Neural cell (in vitro differentiated cells): ENCODE measurements at regions not wholly inside any gene's neighbourhood (a gene's known extent, or its start where the extent isn't known, plus 50 kb on each side); places are given as distances from the start of the nearest gene placed in this dataset.

Source experiments
- H2AFZ ChIP-seq: fragments of 200-600, 300-800 bp; sonication (generic), shearing (Covaris generic); 2 replicates; pipeline ENCODE4 v1.6.0; 2014; ENCODE audit warnings: low read depth, mild to moderate bottlenecking, antibody characterized with exemption, low read length, moderate library complexity
- H3F3A ChIP-seq: fragments of 200-600 bp; shearing (Covaris generic); 2 replicates; pipeline ENCODE4 v1.6.1; 2016; ENCODE audit warnings: mild to moderate bottlenecking, moderate library complexity, mixed read lengths, antibody characterized with exemption, low read length; ENCODE audit not compliant: insufficient read depth, poor library complexity, severe bottlenecking
- H3K27ac ChIP-seq: fragments of 200-600, 300-800 bp; sonication (generic), shearing (Covaris generic); 2 replicates; pipeline ENCODE4 v1.5.1; 2014; ENCODE audit warnings: mild to moderate bottlenecking, low read length, moderate library complexity
- H3K27me3 ChIP-seq: fragments of 300-800, 200-600 bp; sonication (generic), shearing (Covaris generic); 2 replicates; pipeline ENCODE4 v1.6.0; 2014; ENCODE audit warnings: mild to moderate bottlenecking, low read depth, low read length, moderate library complexity; ENCODE audit not compliant: insufficient read depth
- H3K36me3 ChIP-seq: fragments of 300-800, 200-600 bp; sonication (generic), shearing (Covaris generic); 2 replicates; pipeline ENCODE4 v1.5.1; 2014; ENCODE audit warnings: mild to moderate bottlenecking, antibody characterized with exemption, low read length, moderate library complexity; ENCODE audit not compliant: insufficient read depth
- H3K4me2 ChIP-seq: fragments of 300-800, 200-600 bp; sonication (generic), shearing (Covaris generic); 2 replicates; pipeline ENCODE4 v1.6.0; 2014; ENCODE audit warnings: mild to moderate bottlenecking, low read length
- H3K4me3 ChIP-seq: fragments of 300-800, 200-600 bp; sonication (generic), shearing (Covaris generic); 2 replicates; pipeline ENCODE4 v1.5.1; 2014; ENCODE audit warnings: mild to moderate bottlenecking, low read length, moderate library complexity
- H3K79me2 ChIP-seq: fragments of 200-600 bp; shearing (Covaris generic); replicated peaks from 2 replicates; pipeline ENCODE4 v1.6.0; 2014; ENCODE audit warnings: mild to moderate bottlenecking, low read length, moderate library complexity; ENCODE audit not compliant: insufficient read depth
- H3K9ac ChIP-seq: fragments of 300-800, 200-600 bp; sonication (generic), shearing (Covaris generic); 2 replicates; pipeline ENCODE4 v1.6.1; 2016; ENCODE audit warnings: mild to moderate bottlenecking, low read length, mixed read lengths
- H3K9me2 ChIP-seq: fragments of 200-600 bp; shearing (Covaris generic); 2 replicates; pipeline ENCODE4 v1.6.1; 2016; ENCODE audit warnings: mild to moderate bottlenecking, low read length, mixed read lengths; ENCODE audit not compliant: insufficient read depth
- H3K9me3 ChIP-seq: fragments of 200-600, 300-800 bp; sonication (generic), shearing (Covaris generic); 2 replicates; pipeline ENCODE4 v1.6.1; 2016; ENCODE audit warnings: mild to moderate bottlenecking, mixed run types, low read length, moderate library complexity, mixed read lengths
- H4K20me1 ChIP-seq: fragments of 200-600 bp; shearing (Covaris generic); 2 replicates; pipeline ENCODE4 v1.6.1; 2016; ENCODE audit warnings: mild to moderate bottlenecking, mixed run types; ENCODE audit not compliant: insufficient read depth
- CTCF ChIP-seq: fragments of 450-650 bp; IDR thresholded peaks from 2 replicates; pipeline ENCODE4 v1.5.1; 2014; ENCODE audit warnings: antibody characterized with exemption, mild to moderate bottlenecking, moderate library complexity; ENCODE audit not compliant: poor library complexity, severe bottlenecking
- EP300 ChIP-seq: fragments of 450-650 bp; conservative IDR thresholded peaks from 2 replicates; pipeline ENCODE4 v1.6.1; 2014; ENCODE audit warnings: antibody characterized with exemption, mild to moderate bottlenecking, moderate library complexity; ENCODE audit not compliant: poor library complexity, severe bottlenecking
- EZH2 ChIP-seq: fragments of 200-600, 300-800 bp; shearing (Covaris generic), sonication (generic); IDR thresholded peaks from 2 replicates; pipeline ENCODE4 v1.6.1; 2014; ENCODE audit warnings: antibody characterized with exemption, low read length, borderline replicate concordance, mild to moderate bottlenecking; ENCODE audit not compliant: insufficient read depth, poor library complexity, severe bottlenecking
- MXI1 ChIP-seq: fragments of 450-650 bp; conservative IDR thresholded peaks from 2 replicates; pipeline ENCODE4 v1.6.1; 2014; ENCODE audit warnings: antibody characterized with exemption, mild to moderate bottlenecking; ENCODE audit not compliant: poor library complexity, severe bottlenecking
- POLR2AphosphoS5 ChIP-seq: IDR thresholded peaks from 2 replicates; pipeline ENCODE4 v1.6.1; 2012
- RAD21 ChIP-seq: fragments of 450-650 bp; conservative IDR thresholded peaks from 2 replicates; pipeline ENCODE4 v1.6.1; 2014; ENCODE audit warnings: antibody characterized with exemption, mild to moderate bottlenecking, moderate library complexity
- REST ChIP-seq: IDR thresholded peaks from 2 replicates; pipeline ENCODE4 v1.6.1; 2012; ENCODE audit warnings: borderline replicate concordance
- SMC3 ChIP-seq: fragments of 450-650 bp; conservative IDR thresholded peaks from 2 replicates; pipeline ENCODE4 v1.6.1; 2014; ENCODE audit warnings: antibody characterized with exemption, mild to moderate bottlenecking, moderate library complexity; ENCODE audit not compliant: poor library complexity
- TAF1 ChIP-seq: IDR thresholded peaks from 2 replicates; pipeline ENCODE4 v1.6.1; 2012; ENCODE audit warnings: low read depth

DNA sequence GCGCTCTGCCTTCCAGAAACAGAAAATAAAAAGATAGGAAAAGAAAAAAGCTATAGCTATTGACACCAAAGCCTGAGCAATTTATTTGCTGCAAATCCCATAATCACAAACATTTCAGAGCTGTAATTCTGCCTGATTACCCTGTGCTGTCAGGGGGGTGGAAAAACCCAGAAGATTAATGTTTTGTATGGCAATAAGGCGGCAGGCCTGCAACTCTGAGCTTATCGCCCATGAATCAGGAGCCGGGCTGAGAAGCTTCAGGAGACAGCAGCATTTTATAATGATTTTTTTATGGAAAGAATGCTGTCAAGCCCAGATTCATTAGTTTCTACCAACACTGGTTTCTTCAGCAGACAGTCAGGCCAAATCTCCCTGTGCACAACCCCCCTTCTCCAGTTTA is 82.6 kb upstream of the TMEM164 start:
- Histone ChIP-seq H2AFZ (no peak overlapping the region), H3F3A (no peaks in the 10 kb centered on the region), H3K27ac (no peak overlapping the region), H3K4me2 (no peak overlapping the region), H3K9ac (no peak overlapping the region), H3K9me3 (no peaks in the 10 kb centered on the region), H3K36me3 (no peaks in the 10 kb centered on the region), H3K79me2 (no peaks in the 10 kb centered on the region), H3K27me3 (no peaks in the 10 kb centered on the region), H3K4me3 (no peak overlapping the region), H3K9me2 (no peaks in the 10 kb centered on the region), H4K20me1 (no peaks in the 10 kb centered on the region)
- TF ChIP-seq RAD21 (no peak), REST (no peak), TAF1 (no peak), EZH2 (no peak), MXI1 (no peak), CTCF (no peak), EP300 (no peak), POLR2AphosphoS5 (no peak), SMC3 (no peak)

GRCh38 chrX:109920868-109921267 is 82.0 kb upstream of the TMEM164 start:
- Histone ChIP-seq H3K36me3 (no peaks in the 10 kb centered on the region), H3K4me2 (no peak overlapping the region), H2AFZ (no peak overlapping the region), H3K79me2 (no peaks in the 10 kb centered on the region), H4K20me1 (no peaks in the 10 kb centered on the region), H3F3A (no peaks in the 10 kb centered on the region), H3K27ac (no peak overlapping the region), H3K9ac (no peak overlapping the region), H3K9me2 (no peaks in the 10 kb centered on the region), H3K9me3 (no peaks in the 10 kb centered on the region), H3K4me3 (no peak overlapping the region), H3K27me3 (no peaks in the 10 kb centered on the region)
- TF ChIP-seq TAF1 (no peak), EP300 (no peak), MXI1 (no peak)

DNA sequence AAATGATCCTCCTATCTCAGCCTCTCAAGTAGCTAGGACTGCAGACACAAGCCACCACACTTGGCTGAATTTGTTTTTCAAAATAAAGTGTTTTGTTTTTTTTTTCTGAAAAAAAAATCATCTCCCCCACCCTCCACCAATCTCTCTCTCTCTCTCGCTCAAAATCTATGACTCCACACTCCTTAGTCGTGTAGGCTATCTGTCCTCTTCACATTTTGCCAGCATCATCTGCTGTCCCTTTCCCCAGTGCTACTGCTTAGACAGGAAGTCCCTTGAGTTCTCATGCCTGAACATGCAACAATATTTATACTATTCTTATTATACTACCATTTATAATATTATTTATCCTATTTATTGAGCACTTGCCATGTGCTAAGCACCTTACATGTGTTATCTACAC is 80.7 kb upstream of the TMEM164 start:
- Histone ChIP-seq H3K9me2 (no peaks in the 10 kb centered on the region), H3F3A (no peaks in the 10 kb centered on the region), H3K36me3 (no peaks in the 10 kb centered on the region), H3K9me3 (no peaks in the 10 kb centered on the region), H2AFZ (no peak overlapping the region), H3K27me3 (no peaks in the 10 kb centered on the region), H3K9ac (no peak overlapping the region), H3K79me2 (no peaks in the 10 kb centered on the region), H3K4me3 (no peak overlapping the region), H3K4me2 (no peak overlapping the region), H4K20me1 (no peaks in the 10 kb centered on the region), H3K27ac (no peak overlapping the region)
- TF ChIP-seq TAF1, result no peak
- TF ChIP-seq EZH2, result no peak
- no peak for TF ChIP-seq REST
- TF ChIP-seq EP300, result no peak
- TF ChIP-seq POLR2AphosphoS5, result no peak
- TF ChIP-seq MXI1, result no peak
- TF ChIP-seq SMC3, result no peak
- no peak for TF ChIP-seq RAD21
- TF ChIP-seq CTCF, result no peak
